Aorta (tissue), 5 donors: ENCODE measurements at regions not wholly inside any gene's neighbourhood (a gene's known extent, or its start where the extent isn't known, plus 50 kb on each side); places are given as distances from the start of the nearest gene placed in this dataset.

Experiments
- ATAC-seq: fragments of 200-7000 bp; cut with Tn5 transposase; one replicate; pipeline ENCODE4 v1.9.1; 2022; ENCODE audit warnings: moderate library complexity; ENCODE audit not compliant: low FRiP score
- DNase-seq, 2 donors: peaks; one replicate each; pipeline ENCODE4 v3.0.0-alpha.2; 2020
- H3K27ac ChIP-seq, 2 donors: one replicate each; pipeline ENCODE4 v1.5.1; 2013; ENCODE audit warnings: low read length in 2 of 2, mild to moderate bottlenecking in 2 of 2, moderate library complexity in 2 of 2, control low read depth in 1 of 2, inconsistent platforms in 1 of 2, low read depth in 1 of 2
- H3K27me3 ChIP-seq, 2 donors: one replicate each; pipeline ENCODE4 v1.6.1; 2013; ENCODE audit warnings: control low read depth in 1 of 2, low read length in 1 of 2, mild to moderate bottlenecking in 1 of 2, moderate library complexity in 1 of 2; ENCODE audit not compliant: insufficient read depth in 2 of 2, control insufficient read depth in 1 of 2
- H3K36me3 ChIP-seq, 2 donors: one replicate each; pipeline ENCODE4 v1.6.1; 2013; ENCODE audit warnings: control low read depth in 1 of 2, low read length in 1 of 2, mild to moderate bottlenecking in 1 of 2; ENCODE audit not compliant: insufficient read depth in 2 of 2, control insufficient read depth in 1 of 2
- H3K4me1 ChIP-seq, 2 donors: one replicate each; pipeline ENCODE4 v1.6.1; 2013; ENCODE audit warnings: low read length in 2 of 2, control low read depth in 1 of 2, mild to moderate bottlenecking in 1 of 2, moderate library complexity in 1 of 2; ENCODE audit not compliant: insufficient read depth in 2 of 2, control insufficient read depth in 1 of 2
- H3K4me3 ChIP-seq, 2 donors: one replicate each; pipeline ENCODE4 v1.5.1; 2013; ENCODE audit warnings: low read length in 2 of 2, control low read depth in 1 of 2, mild to moderate bottlenecking in 1 of 2
- H3K9me3 ChIP-seq: one replicate; pipeline ENCODE4 v1.6.1; 2013; ENCODE audit warnings: mild to moderate bottlenecking, low read length; ENCODE audit not compliant: control insufficient read depth
- whole genome bisulfite sequencing, 2 donors: extraction: QIAGEN DNeasy Blood & Tissue Kit; methylation state at CpG; one replicate each; pipeline ENCODE4 v1.1.7; 2013; 5-methylcytosine and 5-hydroxymethylcytosine counted together
- intact Hi-C, 2 donors: fragments of 100-400 bp; cut with DNase I; formaldehyde crosslinking; loops; one replicate each; pipeline versions ENCODE4 v1.14.2 to v1.15.0; 2022
- donor health status: healthy with polysubstance abuse.
- donor health status: Bipolar disorder and iron deficiency.
- donor health status: DM: no; HTN: no; CAD: no.
- donor health status: DM: no; HTN: no; CAD: no.
- donor health status: DM: yes; HTN: yes; CAD: no.

DNA sequence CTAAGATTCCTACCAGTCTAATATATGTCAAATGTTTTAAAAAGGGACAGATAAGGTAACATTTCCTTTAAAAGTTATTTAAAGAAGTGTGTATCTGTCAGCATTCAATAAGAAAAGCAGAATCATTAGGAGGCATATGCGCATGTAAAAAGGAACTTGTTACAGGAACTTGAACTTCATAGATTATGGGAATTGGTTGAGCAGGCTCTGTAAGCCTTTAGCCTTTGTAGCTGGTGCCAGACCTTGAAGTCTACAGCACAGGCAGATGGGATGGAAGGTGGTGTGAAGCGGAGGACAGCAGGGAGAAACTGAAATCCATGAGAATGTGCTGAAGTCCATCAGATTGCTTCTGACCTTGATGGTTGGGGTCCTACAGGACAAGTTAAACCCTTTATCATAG is 138.3 kb upstream of the ST6GAL2 start:
- H3K27ac ChIP-seq, result no peak overlapping the region
- peaks cover 2% of the 10 kb centered on the region for H3K9me3 ChIP-seq
- no peaks in the 10 kb centered on the region for H3K27me3 ChIP-seq
- intact Hi-C loops, result no loop called here
- ATAC-seq (no peak), DNase-seq (no peak)
- H3K4me1 ChIP-seq, result no peaks in the 10 kb centered on the region
- H3K36me3 ChIP-seq, result no peaks in the 10 kb centered on the region
- 98% methylated on average over 2 of the region's 2 CpGs for WGBS, 2 donors
- H3K4me3 ChIP-seq, result no peak overlapping the region

DNA sequence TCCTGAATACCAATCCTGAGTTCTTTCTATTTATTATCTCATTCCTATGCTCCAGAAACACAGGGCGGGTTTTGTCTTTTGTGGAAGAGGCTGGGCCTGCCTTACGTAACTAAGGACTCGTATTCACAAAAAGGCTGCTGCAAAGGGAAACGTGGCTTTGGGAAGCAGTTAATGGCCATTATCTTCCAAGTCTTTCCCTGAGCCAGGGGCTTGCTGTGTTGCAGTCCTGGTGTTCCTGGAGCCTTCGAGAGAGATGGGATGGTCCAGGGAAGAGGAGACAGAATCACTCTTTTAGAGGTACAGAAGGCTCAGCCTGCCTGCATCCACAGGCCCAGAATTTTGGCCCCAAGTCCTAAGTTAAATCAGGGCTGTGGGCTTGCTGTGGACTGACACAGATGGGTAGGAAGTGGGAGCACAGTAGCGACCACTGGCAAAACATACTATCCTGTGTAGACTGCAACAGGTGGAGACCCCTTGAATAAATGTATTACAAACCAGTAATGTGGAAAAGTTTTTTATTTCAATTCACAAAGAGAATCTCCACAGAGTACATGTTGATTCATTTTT is 139.4 kb upstream of the ST6GAL2 start:
- Histone ChIP-seq H3K36me3 (no peaks in the 10 kb centered on the region), H3K27me3 (no peaks in the 10 kb centered on the region), H3K27ac (no peak overlapping the region), H3K9me3 (peaks cover 2% of the 10 kb centered on the region), H3K4me1 (no peaks in the 10 kb centered on the region), H3K4me3 (no peak overlapping the region)
- DNase-seq (no peak), ATAC-seq (no peak)
- 96 to 98% methylated on average over 6 of the region's 6 CpGs for WGBS, 2 donors
- intact Hi-C loops, result no loop called here

DNA sequence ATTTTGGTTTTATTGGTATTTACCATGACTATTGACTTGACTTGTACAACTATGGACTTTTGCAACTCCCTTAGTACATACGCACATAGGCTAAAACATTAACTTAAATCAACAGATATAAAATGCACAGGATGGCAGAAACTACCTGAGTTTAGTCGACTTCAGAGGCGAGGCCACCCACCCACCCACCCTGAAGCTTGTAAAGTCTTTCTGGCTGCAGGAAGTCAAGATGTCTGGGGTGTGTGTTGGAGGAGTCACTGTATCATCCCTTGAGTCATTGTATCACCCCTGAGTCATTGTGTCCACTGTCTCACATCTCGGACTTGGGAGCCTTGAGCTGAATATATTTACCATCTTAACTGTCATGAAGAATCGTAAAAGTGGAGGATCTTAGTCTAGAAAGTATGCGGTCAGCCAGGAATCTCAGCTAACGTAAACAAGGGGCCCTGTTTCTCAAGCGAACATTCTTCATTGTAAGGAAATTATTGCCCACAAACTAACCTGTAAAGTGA is 140.0 kb upstream of the ST6GAL2 start:
- H3K4me3 ChIP-seq, result no peak overlapping the region
- peaks cover 2% of the 10 kb centered on the region for H3K9me3 ChIP-seq
- no peaks in the 10 kb centered on the region for H3K4me1 ChIP-seq
- 84 to 98% methylated on average over 8 of the region's 8 CpGs for whole genome bisulfite sequencing, 2 donors
- H3K27me3 ChIP-seq, result no peaks in the 10 kb centered on the region
- intact Hi-C loops, result no loop called here
- H3K27ac ChIP-seq, result no peak overlapping the region
- no peaks in the 10 kb centered on the region for H3K36me3 ChIP-seq
- ATAC-seq (no peak), DNase-seq (no peak)

DNA sequence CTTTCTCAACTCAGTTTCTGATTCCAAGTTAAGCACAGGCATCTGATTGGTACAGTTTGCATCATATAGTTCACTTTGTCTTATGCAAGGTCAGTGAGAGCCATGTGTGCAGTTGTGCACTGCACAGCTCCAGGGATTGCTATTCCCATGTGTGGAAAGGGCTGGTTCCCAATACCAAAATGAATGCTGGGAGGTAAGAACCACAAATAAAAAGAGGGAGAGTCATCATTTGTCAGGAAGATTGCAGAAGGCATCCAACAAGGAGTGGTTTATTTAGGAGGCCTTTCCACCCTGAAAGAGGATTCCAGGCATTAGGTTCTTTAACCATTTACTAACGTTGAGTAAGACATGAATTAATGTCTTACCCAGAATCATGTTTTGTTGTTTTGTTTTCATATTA is 141.2 kb upstream of the ST6GAL2 start:
- intact Hi-C loops, result no loop called here
- H3K36me3 ChIP-seq, result no peaks in the 10 kb centered on the region
- H3K27ac ChIP-seq, result no peak overlapping the region
- no peak overlapping the region for H3K4me3 ChIP-seq
- DNase-seq (no peak), ATAC-seq (no peak)
- H3K4me1 ChIP-seq, result no peaks in the 10 kb centered on the region
- H3K9me3 ChIP-seq, result peaks cover 2% of the 10 kb centered on the region
- WGBS, 2 donors, result 79 to 82% methylated on average over 1 of the region's 1 CpG
- H3K27me3 ChIP-seq, result no peaks in the 10 kb centered on the region

DNA sequence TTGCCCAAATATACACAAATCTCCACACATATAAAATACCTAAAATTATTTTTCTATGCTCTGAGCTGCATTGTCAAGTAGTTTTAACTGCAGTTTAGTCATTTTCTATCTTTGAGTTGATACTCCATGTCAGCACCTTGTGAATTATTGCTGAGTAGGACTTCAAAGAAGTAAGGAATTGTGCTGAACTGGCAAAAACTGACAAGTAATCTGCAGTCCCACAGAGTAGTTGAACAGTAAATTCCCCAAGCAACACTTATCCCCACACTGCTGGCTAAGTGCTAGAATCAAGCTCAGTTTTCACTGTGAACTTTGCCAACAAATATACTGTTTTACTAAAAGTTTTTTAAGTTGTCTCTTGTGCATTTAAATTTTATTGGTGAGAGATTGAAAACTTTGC is 141.8 kb upstream of the ST6GAL2 start:
- Histone ChIP-seq H3K27ac (no peak overlapping the region), H3K36me3 (no peaks in the 10 kb centered on the region), H3K9me3 (peaks cover 2% of the 10 kb centered on the region), H3K4me1 (no peaks in the 10 kb centered on the region), H3K4me3 (no peak overlapping the region), H3K27me3 (no peaks in the 10 kb centered on the region)
- DNase-seq (no peak), ATAC-seq (no peak)
- intact Hi-C loops, result no loop called here

DNA sequence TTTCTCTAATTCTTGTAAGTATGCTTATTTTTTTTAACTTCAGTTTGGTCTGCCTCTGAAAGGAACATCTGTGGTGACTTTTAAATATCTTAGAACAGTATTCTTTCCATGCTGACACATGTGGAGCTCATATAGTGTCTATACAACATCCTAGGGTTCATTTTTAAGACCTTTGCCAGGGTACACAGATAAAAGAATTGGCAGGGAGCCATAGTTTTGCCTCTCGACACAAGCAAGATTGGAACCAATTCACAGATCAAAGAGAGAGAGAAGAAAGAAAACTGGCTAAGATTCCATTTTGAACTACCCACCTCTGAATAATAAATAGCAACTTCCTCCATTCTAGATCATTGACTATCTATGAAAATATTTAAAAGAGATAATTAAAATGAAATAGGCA is 142.7 kb upstream of the ST6GAL2 start:
- Histone ChIP-seq H3K27me3 (no peaks in the 10 kb centered on the region), H3K4me1 (no peaks in the 10 kb centered on the region), H3K27ac (no peak overlapping the region), H3K4me3 (no peak overlapping the region), H3K9me3 (peaks cover 2% of the 10 kb centered on the region), H3K36me3 (no peaks in the 10 kb centered on the region)
- 38 to 50% methylated on average over 1 of the region's 1 CpG for WGBS, 2 donors
- intact Hi-C loops, result no loop called here
- DNase-seq (no peak), ATAC-seq (no peak)

DNA sequence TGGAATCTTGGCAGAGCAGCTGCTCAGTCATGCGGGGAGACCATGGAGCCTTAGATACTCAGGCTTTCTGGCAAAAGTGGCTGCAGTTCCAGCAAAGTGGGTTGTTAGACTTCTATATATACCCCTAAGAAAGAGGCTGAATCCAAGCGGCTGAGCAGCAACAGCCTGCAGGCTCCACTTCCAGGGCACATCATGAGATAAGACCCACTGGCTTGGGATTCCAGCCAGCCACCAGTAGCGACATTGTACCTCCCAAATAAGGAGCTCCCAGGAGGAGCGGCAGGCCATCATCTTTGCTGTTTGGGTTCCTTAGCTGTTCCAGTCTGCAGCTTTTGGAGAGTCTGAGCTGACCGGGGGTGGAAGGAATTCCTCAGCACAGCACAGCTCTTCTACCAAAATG is 150.3 kb upstream of the ST6GAL2 start:
- Histone ChIP-seq H3K9me3 (no peaks in the 10 kb centered on the region), H3K36me3 (no peaks in the 10 kb centered on the region), H3K4me1 (no peaks in the 10 kb centered on the region), H3K4me3 (no peak overlapping the region), H3K27ac (no peak overlapping the region), H3K27me3 (no peaks in the 10 kb centered on the region)
- ATAC-seq (peak; percentile 56), DNase-seq (peak; percentile 39 to 66)
- 11 to 13% methylated on average over 5 of the region's 5 CpGs for WGBS, 2 donors
- intact Hi-C loops, result no loop called here

DNA sequence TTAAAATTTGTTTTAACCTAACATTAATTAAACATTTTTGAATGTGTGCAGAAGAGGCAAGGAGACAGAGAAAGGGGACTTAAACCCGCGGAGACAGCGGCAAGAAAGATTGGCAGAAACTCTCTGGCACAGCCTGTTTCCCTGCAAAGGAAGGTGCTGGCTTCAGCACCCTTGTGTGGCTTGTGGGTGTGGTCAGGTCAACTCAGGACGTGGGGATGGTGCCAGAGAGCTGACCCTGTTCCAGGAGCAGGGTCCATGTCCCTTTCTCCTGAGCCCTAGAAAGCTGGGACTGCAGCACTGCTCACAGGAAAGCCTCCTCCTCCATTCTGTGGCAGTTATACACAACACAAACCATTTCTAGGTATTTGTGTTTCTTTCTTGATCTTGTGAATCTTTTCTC is 176.2 kb upstream of the ST6GAL2 start:
- H3K27me3 ChIP-seq, result no peaks in the 10 kb centered on the region
- H3K4me1 ChIP-seq, result no peaks in the 10 kb centered on the region
- ATAC-seq, result no peak
- WGBS, 2 donors, result 7 to 17% methylated on average over 4 of the region's 4 CpGs
- no peak overlapping the region for H3K27ac ChIP-seq
- intact Hi-C loops, result no loop called here
- DNase-seq, result no peak
- H3K36me3 ChIP-seq, result no peaks in the 10 kb centered on the region
- H3K4me3 ChIP-seq, result no peak overlapping the region
- H3K9me3 ChIP-seq, result peaks cover 1% of the 10 kb centered on the region

DNA sequence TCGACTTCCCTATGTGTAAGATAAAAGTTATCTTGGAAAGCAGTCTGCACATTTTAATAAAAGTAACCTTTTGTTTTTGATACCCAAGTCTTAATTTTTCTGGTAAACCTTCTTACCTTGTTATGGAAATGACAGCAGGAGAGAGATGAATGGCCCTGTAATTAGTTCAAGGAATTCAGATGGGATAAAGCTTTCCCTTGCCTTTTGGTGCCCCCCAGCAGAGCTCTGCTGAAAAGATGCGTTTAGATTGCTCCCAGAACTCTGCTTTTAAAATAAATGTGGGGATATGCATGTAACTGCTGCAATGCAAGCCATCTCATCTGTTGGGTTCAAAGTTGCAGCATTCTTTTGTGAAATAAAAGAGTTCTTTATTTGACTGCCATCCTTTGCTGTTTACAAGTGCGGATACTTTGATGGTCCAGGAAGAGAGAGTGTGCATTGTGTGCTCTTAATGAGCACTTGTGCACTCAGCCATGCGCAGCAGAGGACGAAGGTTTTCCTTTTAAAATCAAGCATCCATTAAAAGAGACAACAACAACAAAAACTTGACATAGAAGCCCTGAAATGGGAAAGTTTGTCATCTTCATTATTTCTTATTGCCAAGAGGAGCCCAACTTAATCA is 176.7 kb upstream of the ST6GAL2 start:
- Histone ChIP-seq H3K27me3 (no peaks in the 10 kb centered on the region), H3K4me1 (no peaks in the 10 kb centered on the region), H3K36me3 (no peaks in the 10 kb centered on the region), H3K4me3 (no peak overlapping the region), H3K27ac (no peak overlapping the region), H3K9me3 (peaks cover 1% of the 10 kb centered on the region)
- no peak for ATAC-seq
- DNase-seq, result no peak
- intact Hi-C loops, result no loop called here
- WGBS, 2 donors, result 62 to 75% methylated on average over 5 of the region's 5 CpGs
